GM19324 (cell line): ENCODE measurements at regions not wholly inside any gene's neighbourhood (a gene's known extent, or its start where the extent isn't known, plus 50 kb on each side); places are given as distances from the start of the nearest gene placed in this dataset.
"Not testable (repeated sequence)": the region's sequence is repeated elsewhere in the genome, so short reads cannot be mapped to it uniquely, and the experiment has no call there.

Experiments
- ATAC-seq: cut with Tn5 transposase; IDR thresholded peaks from one replicate; pipeline ENCODE4 v1.9.1; 2021; ENCODE audit warnings: mild to moderate bottlenecking, moderate library complexity; ENCODE audit not compliant: unreplicated experiment, low FRiP score

DNA sequence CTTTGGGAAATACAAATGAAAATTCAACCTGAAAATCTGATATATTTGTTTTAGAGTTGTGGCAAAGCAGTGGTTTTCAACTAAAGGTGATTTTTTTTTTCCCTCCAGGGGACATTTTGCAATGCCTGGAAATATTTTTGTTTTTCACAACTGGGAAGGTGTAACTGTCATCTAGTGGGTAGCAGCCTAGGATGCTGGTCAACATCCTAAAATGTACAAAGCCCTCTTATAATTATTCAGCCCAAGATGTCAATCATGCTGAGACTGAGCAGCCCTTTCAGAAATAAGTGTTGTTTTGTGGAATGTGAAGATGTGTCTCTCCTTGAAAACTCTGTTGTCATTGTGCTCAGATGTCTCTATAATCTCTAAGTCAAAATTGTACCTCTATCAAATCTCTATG lies 95.2 kb upstream of the NCAM2 start:
- no peak for ATAC-seq

DNA sequence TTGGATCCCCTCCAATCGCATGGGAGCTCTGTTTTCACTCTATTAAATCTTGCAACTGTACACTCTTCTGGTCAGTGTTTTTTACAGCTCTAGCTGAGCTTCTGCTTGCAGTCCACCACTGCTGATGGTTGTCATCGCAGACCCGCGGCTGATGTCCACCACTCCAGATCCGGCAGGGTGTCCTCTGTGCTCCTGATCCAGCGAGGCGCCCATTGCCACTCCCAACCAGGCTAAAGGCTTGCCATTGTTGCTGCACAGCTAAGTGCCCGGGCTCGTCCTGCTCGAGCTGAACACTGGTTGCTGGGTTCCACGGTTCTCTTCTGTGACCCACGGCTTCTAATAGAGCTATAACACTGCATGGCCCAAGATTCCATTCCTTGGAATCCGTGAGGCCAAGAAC lies 70.7 kb upstream of the NCAM2 start:
- not testable (repeated sequence) for ATAC-seq

DNA sequence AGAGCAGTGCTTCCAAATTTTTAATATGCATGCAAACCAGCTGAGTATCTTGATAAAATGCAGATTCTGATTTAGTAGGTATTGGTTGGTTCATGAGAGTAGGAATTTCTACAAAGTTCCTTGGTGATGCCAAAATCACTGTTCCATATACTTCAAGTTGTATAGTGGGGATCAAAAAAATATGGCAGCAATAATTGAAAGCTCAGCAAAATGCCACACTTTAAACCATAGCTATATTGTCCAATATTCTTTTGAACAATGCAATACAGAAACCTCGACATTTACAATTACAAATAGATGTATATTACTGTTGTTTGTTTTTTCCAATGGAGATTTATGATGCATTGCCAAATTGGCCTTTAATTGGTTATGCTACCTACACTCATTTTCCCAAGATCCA lies 55.7 kb upstream of the NCAM2 start:
- ATAC-seq = no peak

DNA sequence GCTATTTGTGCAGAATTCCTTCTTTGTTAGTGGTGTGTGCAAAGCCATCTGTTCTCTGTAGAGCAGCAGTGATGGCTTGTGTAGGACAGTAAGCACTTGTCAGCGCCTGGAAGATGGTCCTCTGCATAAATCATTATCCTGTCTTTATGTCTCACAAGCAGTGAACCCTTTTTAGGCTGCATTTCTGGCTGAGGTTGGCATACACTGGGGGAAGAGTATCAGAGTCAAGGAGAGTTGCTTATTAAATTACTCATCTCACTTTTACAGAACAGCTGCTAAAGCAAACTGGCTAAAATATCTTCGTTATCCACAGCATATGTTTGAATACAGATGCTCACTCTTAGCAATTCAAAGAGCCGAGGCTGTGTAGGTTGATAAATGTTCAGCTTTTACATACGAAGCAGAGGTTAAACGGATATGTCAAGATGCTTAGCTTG lies 54.6 kb upstream of the NCAM2 start:
- no peak for ATAC-seq

DNA sequence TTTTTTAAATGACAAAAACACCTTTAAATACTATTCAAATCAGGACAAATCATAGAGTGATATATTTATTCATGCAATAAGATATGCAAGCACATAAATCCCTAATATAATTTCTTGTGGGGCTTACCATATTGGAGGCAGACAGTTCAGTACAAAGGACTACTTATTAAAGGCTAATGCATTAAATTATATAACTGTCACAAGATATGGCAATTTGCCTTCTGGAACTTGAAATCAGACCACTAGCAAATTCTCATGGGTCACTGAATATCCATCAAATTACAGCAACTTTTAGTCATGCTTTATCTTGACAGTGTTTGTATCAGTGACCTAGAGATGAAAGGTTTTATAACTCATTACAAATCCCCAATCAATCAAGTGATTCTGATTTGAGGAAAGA lies 54.1 kb upstream of the NCAM2 start:
- ATAC-seq = no peak

DNA sequence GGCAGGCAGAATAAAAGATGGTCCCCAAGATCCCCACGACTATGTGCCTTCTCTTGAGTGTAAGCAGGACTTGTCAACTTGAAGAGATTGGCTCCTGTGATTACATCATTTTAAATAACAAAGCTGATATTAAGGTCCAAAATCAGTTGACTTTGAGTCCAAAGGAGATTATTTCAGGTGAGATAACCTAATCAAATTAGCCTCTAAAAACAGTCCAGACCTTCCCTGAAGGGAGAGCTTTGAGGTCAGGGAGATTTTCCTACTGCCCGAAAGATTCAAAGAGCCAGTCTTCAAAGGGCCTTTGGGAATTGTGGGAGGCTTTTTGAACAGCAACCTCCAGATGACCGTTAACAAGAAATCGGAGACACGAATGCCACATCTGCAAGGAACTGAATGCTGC lies 51.5 kb upstream of the NCAM2 start:
- ATAC-seq = no peak
